Spleen (tissue), 7 donors: ENCODE measurements at regions not wholly inside any gene's neighbourhood (a gene's known extent, or its start where the extent isn't known, plus 50 kb on each side); places are given as distances from the start of the nearest gene placed in this dataset.

Experiments
- CTCF ChIP-seq, 11 experiments: fragments of 200-600 bp in 7 of 11; fragments of 450-650 bp in 4 of 11; sonication (generic) in 4 of 11; IDR thresholded peaks in 8 of 11; conservative IDR thresholded peaks in 3 of 11; 1 replicate in 7 of 11; 2 replicates in 4 of 11; pipeline versions ENCODE4 v1.4.0 to v1.8.0; 2016 to 2021; ENCODE audit warnings: antibody characterized with exemption in 11 of 11, inconsistent platforms in 4 of 11, mild to moderate bottlenecking in 1 of 11
- POLR2A ChIP-seq, 3 donors: fragments of 450-650 bp; IDR thresholded peaks; one replicate each; pipeline ENCODE4 v1.5.1; 2017; ENCODE audit warnings: antibody characterized with exemption in 3 of 3, mild to moderate bottlenecking in 1 of 3
- donor health status: DM: no; HTN: no; CAD: no; lungs with moderate emphysema.
- donor health status: DM: no; HTN: no; CAD: no.
- donor health status: DM: no; HTN: no; CAD: no.

GRCh38 chr5:124979251-124979650, 232.8 kb upstream of the ZNF608 start:
- TF ChIP-seq CTCF (IDR thresholded peaks at IDR 0.05 in 8 of 11, conservative IDR thresholded peaks at IDR 0.05 in 3 of 11) (no peak), POLR2A (IDR thresholded peaks at IDR 0.05) (no peak)
